ENCODE measurements at regions not wholly inside any gene's neighbourhood (a gene's known extent, or its start where the extent isn't known, plus 50 kb on each side); places are given as distances from the start of the nearest gene placed in this dataset.

DNA sequence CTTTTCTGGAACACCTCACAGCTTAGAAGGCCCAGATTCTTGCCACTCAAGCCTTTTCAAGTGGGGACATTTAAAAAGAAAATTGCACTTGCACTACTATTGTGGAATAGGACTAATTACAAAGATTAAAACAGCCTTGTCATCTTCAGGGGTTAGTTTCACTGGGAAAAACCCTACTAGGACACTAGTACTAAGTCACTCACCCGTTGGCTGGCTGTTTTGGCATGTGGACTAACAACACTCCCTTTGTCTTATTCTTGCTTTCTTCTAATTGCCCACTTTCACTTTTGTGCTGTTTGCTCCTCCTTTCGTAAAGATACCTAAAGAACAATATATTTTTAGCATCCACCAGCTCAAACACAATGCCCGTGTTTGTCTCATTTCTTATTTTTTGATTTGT is 200.9 kb upstream of the MID1 start:
- TF ChIP-seq CTCF (IDR thresholded peaks at IDR 0.05) (no peak), POLR2A (IDR thresholded peaks at IDR 0.05) (no peak)
